ENCODE measurements at regions not wholly inside any gene's neighbourhood (a gene's known extent, or its start where the extent isn't known, plus 50 kb on each side); places are given as distances from the start of the nearest gene placed in this dataset.

GRCh38 chr22:27655582-27656185 is 145.9 kb downstream of the MN1 start:
- TF ChIP-seq CTCF (IDR thresholded peaks at IDR 0.05 in 4 of 5, conservative IDR thresholded peaks at IDR 0.05 in 1 of 5), result no peak
- TF ChIP-seq POLR2A (IDR thresholded peaks at IDR 0.05), result no peak

Measured in gastrocnemius medialis (tissue), 4 donors.